ENCODE measurements at regions not wholly inside any gene's neighbourhood (a gene's known extent, or its start where the extent isn't known, plus 50 kb on each side); places are given as distances from the start of the nearest gene placed in this dataset.

GRCh38 chr21:14785679-14786078 is 239.6 kb upstream of the SAMSN1 start:
- TF ChIP-seq CTCF (IDR thresholded peaks at IDR 0.05) = no peak
- no peak for TF ChIP-seq EP300 (IDR thresholded peaks at IDR 0.05)
- no peak for TF ChIP-seq POLR2AphosphoS5 (IDR thresholded peaks at IDR 0.05)
- no peak for TF ChIP-seq POLR2A (IDR thresholded peaks at IDR 0.05)
